HepG2 (cell line): ENCODE measurements at regions not wholly inside any gene's neighbourhood (a gene's known extent, or its start where the extent isn't known, plus 50 kb on each side); places are given as distances from the start of the nearest gene placed in this dataset.

Source experiments
- ATAC-seq: fragments of 200-7000 bp; cut with Tn5 transposase; 3 replicates; pipeline ENCODE4 v1.9.1; 2020; ENCODE audit warnings: mild to moderate bottlenecking, moderate library complexity
- BruUV-seq: library from RNA; stranded (reverse); fragments of 400-500 nt; replicated peaks from 2 replicates; lab custom pipeline; 2021; lab: Mats Ljungman, UMichigan
- CTCF ChIA-PET: fragments of 300-600 bp; formaldehyde crosslinking; extraction: SDS; loops from one replicate; lab custom pipeline; 2021; ENCODE audit warnings: low total read pairs, inconsistent platforms, low intra/inter-chr PET ratio; lab: Yijun Ruan, JAX
- POLR2A ChIA-PET: fragments of 350-600 bp; sonication (Branson Sonifier 250); formaldehyde crosslinking; loops from one replicate; lab custom pipeline; 2020; ENCODE audit warnings: antibody characterized with exemption, inconsistent platforms; lab: Yijun Ruan, JAX
- DNase-seq: peaks from one replicate; pipeline ENCODE4 v3.0.0-alpha.2; 2015; ENCODE audit warnings: low spot score
- FAIRE-seq: peaks from 3 replicates; lab custom pipeline; 2011; peaks lifted over from hg19 to GRCh38; lab: Jason Lieb, UNC
- H2AFZ ChIP-seq: one replicate; pipeline ENCODE4 v1.6.1; 2011; ENCODE audit warnings: low read length, inconsistent platforms
- H3K27ac ChIP-seq: fragments of 300-600 bp; 3 replicates; pipeline ENCODE4 v1.8.0; 2011; ENCODE audit warnings: mixed run types, mild to moderate bottlenecking, mixed read lengths, low read length, inconsistent platforms; ENCODE audit not compliant: insufficient read depth; ENCODE audit errors: extremely low read length
- H3K27me3 ChIP-seq, 2 experiments: fragments of 200-600 bp in 1 of 2; 2 replicates in 1 of 2; 3 replicates in 1 of 2; pipeline versions ENCODE4 v1.6.0 to v1.8.0; 2011; ENCODE audit warnings: low read length in 2 of 2, mild to moderate bottlenecking in 2 of 2, moderate library complexity in 2 of 2, inconsistent platforms in 1 of 2; ENCODE audit not compliant: insufficient read depth in 2 of 2, control insufficient read depth in 1 of 2
- H3K36me3 ChIP-seq, 2 experiments: fragments of 200-600 bp in 1 of 2; replicated peaks in 1 of 2; 2 replicates in 1 of 2; 3 replicates in 1 of 2; pipeline versions ENCODE4 v1.5.1 to v1.8.0; 2011; ENCODE audit warnings: low read length in 2 of 2, inconsistent platforms in 1 of 2; ENCODE audit not compliant: insufficient read depth in 2 of 2, control insufficient read depth in 1 of 2
- H3K4me1 ChIP-seq: 2 replicates; pipeline ENCODE4 v1.5.1; 2012; ENCODE audit warnings: low read length, inconsistent platforms; ENCODE audit not compliant: insufficient read depth
- H3K4me2 ChIP-seq: 2 replicates; pipeline ENCODE4 v1.6.0; 2011; ENCODE audit warnings: low read depth, low read length, inconsistent platforms
- H3K4me3 ChIP-seq, 3 experiments: fragments of 200-600 bp in 1 of 3; sonication (generic), shearing (Covaris generic) in 1 of 3; replicated peaks in 1 of 3; 2 replicates each; pipeline ENCODE4 v1.5.1; 2011 to 2016; ENCODE audit warnings: low read length in 3 of 3, inconsistent platforms in 2 of 3, low read depth in 2 of 3, mild to moderate bottlenecking in 2 of 3, control low read depth in 1 of 3, mixed read lengths in 1 of 3; ENCODE audit not compliant: insufficient read depth in 1 of 3
- H3K79me2 ChIP-seq: one replicate; pipeline ENCODE4 v1.6.1; 2011; ENCODE audit warnings: low read length, inconsistent platforms; ENCODE audit not compliant: insufficient read depth
- H3K9ac ChIP-seq: 2 replicates; pipeline ENCODE4 v1.6.0; 2011; ENCODE audit warnings: mild to moderate bottlenecking, low read depth, low read length, inconsistent platforms; ENCODE audit not compliant: insufficient read depth
- H3K9me3 ChIP-seq: 2 replicates; pipeline ENCODE4 v1.5.1; 2012; ENCODE audit warnings: mild to moderate bottlenecking, low read length
- H4K20me1 ChIP-seq: 2 replicates; pipeline ENCODE4 v1.6.0; 2011; ENCODE audit warnings: inconsistent platforms, mild to moderate bottlenecking, low read length, moderate library complexity; ENCODE audit not compliant: insufficient read depth
- CENPX ChIP-seq: sonication (generic); formaldehyde crosslinking; IDR thresholded peaks from 2 replicates; pipeline ENCODE4 v1.9.0; 2021; ENCODE audit warnings: mild to moderate bottlenecking, missing genetic modification reagents, moderate library complexity
- HDAC1 ChIP-seq: sonication (generic); formaldehyde crosslinking; IDR thresholded peaks from 2 replicates; pipeline ENCODE4 v1.5.1; 2020; ENCODE audit warnings: mild to moderate bottlenecking, missing genetic modification reagents
- MAX ChIP-seq: IDR thresholded peaks from 2 replicates; pipeline ENCODE4 v1.6.1; 2012; ENCODE audit warnings: inconsistent platforms
- PHF20 ChIP-seq: sonication (generic); formaldehyde crosslinking; IDR thresholded peaks from 2 replicates; pipeline ENCODE4 v1.5.0; 2020; ENCODE audit warnings: mild to moderate bottlenecking, missing genetic modification reagents
- RAD51 ChIP-seq: fragments of 450-650 bp; IDR thresholded peaks from 2 replicates; pipeline ENCODE4 v1.6.1; 2016; ENCODE audit warnings: borderline replicate concordance
- RXRA ChIP-seq: sonication (generic); formaldehyde crosslinking; IDR thresholded peaks from 2 replicates; pipeline ENCODE4 v1.5.1; 2020; ENCODE audit warnings: missing genetic modification reagents
- SRSF1 ChIP-seq: fragments of 200-400 bp; formaldehyde crosslinking; optimal IDR thresholded peaks from 2 replicates; pipeline ENCODE3; 2017; ENCODE audit warnings: mild to moderate bottlenecking, low read depth, low read length, moderate library complexity
- TEAD3 ChIP-seq: optimal IDR thresholded peaks from 2 replicates; pipeline ENCODE3; 2016; ENCODE audit warnings: borderline replicate concordance
- THRA ChIP-seq: sonication (generic); formaldehyde crosslinking; IDR thresholded peaks from 2 replicates; pipeline ENCODE4 v1.4.0; 2020; ENCODE audit warnings: missing genetic modification reagents, borderline replicate concordance
- ZNF253 ChIP-seq: sonication (generic); formaldehyde crosslinking; IDR thresholded peaks from 2 replicates; pipeline ENCODE4 v1.8.0; 2022; ENCODE audit warnings: mild to moderate bottlenecking, missing genetic modification reagents, borderline replicate concordance
- ZNF318 ChIP-seq: sonication (generic); formaldehyde crosslinking; IDR thresholded peaks from 2 replicates; pipeline ENCODE4 v1.4.0; 2020; ENCODE audit warnings: mild to moderate bottlenecking, missing genetic modification reagents
- WGBS: methylation state at CpG from one replicate; pipeline ENCODE4 v1.1.6; 2017; ENCODE audit warnings: low lambda C conversion rate; 5-methylcytosine and 5-hydroxymethylcytosine counted together
- in situ Hi-C: cut with HindIII; loops from 2 replicates; pipeline ENCODE4 v1.10.0; 2017; ENCODE audit warnings: low pct_unique_long_range_greater_than_20kb; ENCODE audit not compliant: extremely low pct_ligation_motif_present
- intact Hi-C: fragments of 100-400 bp; cut with micrococcal nuclease; formaldehyde crosslinking; loops from one replicate; pipeline ENCODE4 v1.10.0; 2022; ENCODE audit not compliant: unreplicated experiment

- H3K4me2 ChIP-seq: no peak overlapping the region
- no peak overlapping the region for H3K4me3 ChIP-seq
- H3K9me3 ChIP-seq: no peaks in the 10 kb centered on the region
- TF ChIP-seq RXRA (CRISPR knock-in tag) (no peak), HDAC1 (CRISPR knock-in tag) (no peak), RAD51 (no peak), ZNF318 (CRISPR knock-in tag) (no peak), SRSF1 (no peak), MAX (no peak), PHF20 (CRISPR knock-in tag) (no peak), CENPX (CRISPR knock-in tag) (no peak), TEAD3 (CRISPR knock-in tag) (no peak), THRA (CRISPR knock-in tag) (no peak), ZNF253 (CRISPR knock-in tag) (no peak)
- no peak overlapping the region for H3K9ac ChIP-seq
- H3K36me3 ChIP-seq: no peaks in the 10 kb centered on the region
- no peaks in the 10 kb centered on the region for H3K27me3 ChIP-seq
- DNase-seq: no peak
- no TSS peak for BruUV-seq
- no peak overlapping the region for H2AFZ ChIP-seq
- no peak for FAIRE-seq
- H3K79me2 ChIP-seq: no peaks in the 10 kb centered on the region
- no peak overlapping the region for H3K27ac ChIP-seq
- in situ Hi-C loops (no loop called here), intact Hi-C loops (no loop called here)
- WGBS: 5% methylated on average over 1 of the region's 1 CpG
- POLR2A ChIA-PET: no interaction called here
- H3K4me1 ChIP-seq: no peaks in the 10 kb centered on the region
- ATAC-seq: no peak
- H4K20me1 ChIP-seq: no peaks in the 10 kb centered on the region
- CTCF ChIA-PET: no interaction called here
Observed at GRCh38 chr4:129604632-129605255, 508.8 kb downstream of the C4orf33 start.
